ENCODE measurements at regions not wholly inside any gene's neighbourhood (a gene's known extent, or its start where the extent isn't known, plus 50 kb on each side); places are given as distances from the start of the nearest gene placed in this dataset.
"Not testable (repeated sequence)": the region's sequence is repeated elsewhere in the genome, so short reads cannot be mapped to it uniquely, and the experiment has no call there.

GRCh38 chrX:40391662-40392061, 189.1 kb upstream of the ATP6AP2 start:
- no peak overlapping the region for H3K4me3 ChIP-seq (ENCODE audit: low read depth, low read length)
- DNase-seq (ENCODE audit: low read depth, low spot score), result no peak
- ChIA-PET POLR2A (no interaction called here), CTCF (no interaction called here)
- no peak for TF ChIP-seq CTCF (IDR thresholded peaks at IDR 0.05; ENCODE audit: insufficient read depth, low read length, missing control alignments)

GRCh38 chrX:40389555-40389954, 191.2 kb upstream of the ATP6AP2 start:
- H3K4me3 ChIP-seq (ENCODE audit: low read depth, low read length), result no peak overlapping the region
- TF ChIP-seq CTCF (IDR thresholded peaks at IDR 0.05; ENCODE audit: insufficient read depth, low read length, missing control alignments), result no peak
- CTCF ChIA-PET, result no interaction called here

GRCh38 chrX:40388441-40388840, 192.3 kb upstream of the ATP6AP2 start:
- CTCF ChIA-PET, result no interaction called here
- DNase-seq (ENCODE audit: low read depth, low spot score), result no peak
- POLR2A ChIA-PET, result no interaction called here
- TF ChIP-seq CTCF (IDR thresholded peaks at IDR 0.05; ENCODE audit: insufficient read depth, low read length, missing control alignments), result no peak
- H3K4me3 ChIP-seq (ENCODE audit: low read depth, low read length), result no peak overlapping the region

More at GRCh38 chrX:40389555-40389954, 191.2 kb upstream of the ATP6AP2 start:
- no peak for DNase-seq (ENCODE audit: low read depth, low spot score)
- POLR2A ChIA-PET, result no interaction called here

- H3K4me3 ChIP-seq (ENCODE audit: low read depth, low read length); DNase-seq (ENCODE audit: low read depth, low spot score); POLR2A ChIA-PET; CTCF ChIA-PET: not testable (repeated sequence)
Measured at GRCh38 chrX:40387869-40388268, 192.9 kb upstream of the ATP6AP2 start.

GRCh38 chrX:40387311-40387710, 193.5 kb upstream of the ATP6AP2 start:
- DNase-seq (ENCODE audit: low read depth, low spot score); POLR2A ChIA-PET; CTCF ChIA-PET; H3K4me3 ChIP-seq (ENCODE audit: low read depth, low read length): not testable (repeated sequence)

GRCh38 chrX:40385682-40386081, 195.1 kb upstream of the ATP6AP2 start:
- no peak overlapping the region for H3K4me3 ChIP-seq (ENCODE audit: low read depth, low read length)
- DNase-seq (ENCODE audit: low read depth, low spot score), result no peak
- ChIA-PET CTCF (no interaction called here), POLR2A (no interaction called here)
- no peak for TF ChIP-seq CTCF (IDR thresholded peaks at IDR 0.05; ENCODE audit: insufficient read depth, low read length, missing control alignments)

- TF ChIP-seq CTCF (IDR thresholded peaks at IDR 0.05; ENCODE audit: insufficient read depth, low read length, missing control alignments), result no peak
- DNase-seq (ENCODE audit: low read depth, low spot score), result no peak
- no peak overlapping the region for H3K4me3 ChIP-seq (ENCODE audit: low read depth, low read length)
- ChIA-PET POLR2A (no interaction called here), CTCF (no interaction called here)
Measured at GRCh38 chrX:40385256-40385655, 195.5 kb upstream of the ATP6AP2 start.

GRCh38 chrX:40383969-40384368, 196.8 kb upstream of the ATP6AP2 start:
- ChIA-PET POLR2A (no interaction called here), CTCF (no interaction called here)
- no peak for DNase-seq (ENCODE audit: low read depth, low spot score)
- TF ChIP-seq CTCF (IDR thresholded peaks at IDR 0.05; ENCODE audit: insufficient read depth, low read length, missing control alignments), result no peak
- H3K4me3 ChIP-seq (ENCODE audit: low read depth, low read length), result no peak overlapping the region
